ENCODE measurements at regions not wholly inside any gene's neighbourhood (a gene's known extent, or its start where the extent isn't known, plus 50 kb on each side); places are given as distances from the start of the nearest gene placed in this dataset.

- WGBS, 2 donors = 59 to 60% methylated on average over 4 of the region's 4 CpGs
- Histone ChIP-seq H3K27ac (ENCODE audit: low read depth in 1 of 2, low read length in 2 of 2) (no peak overlapping the region), H3K4me3 (ENCODE audit: low read length in 2 of 2) (no peak overlapping the region), H3K9me3 (ENCODE audit: control insufficient read depth, low read length) (no peaks in the 10 kb centered on the region), H3K27me3 (ENCODE audit: control insufficient read depth in 1 of 2, insufficient read depth in 2 of 2, low read length in 1 of 2) (peaks cover 0 to 3% of the 10 kb centered on the region in 2 donors), H3K36me3 (ENCODE audit: control insufficient read depth in 1 of 2, insufficient read depth in 2 of 2, low read length in 1 of 2) (no peaks in the 10 kb centered on the region), H3K4me1 (ENCODE audit: control insufficient read depth in 1 of 2, insufficient read depth in 2 of 2, low read length in 2 of 2) (no peaks in the 10 kb centered on the region)
- intact Hi-C loops (cut with DNase I) = no loop called here
- no peak for DNase-seq
- no peak for ATAC-seq (ENCODE audit: low FRiP score)
Measured at GRCh38 chr2:222108957-222109585, 189.7 kb downstream of the PAX3 start.

- Histone ChIP-seq H3K36me3 (ENCODE audit: control insufficient read depth in 1 of 2, insufficient read depth in 2 of 2, low read length in 1 of 2) (no peaks in the 10 kb centered on the region), H3K27me3 (ENCODE audit: control insufficient read depth in 1 of 2, insufficient read depth in 2 of 2, low read length in 1 of 2) (no peaks in the 10 kb centered on the region), H3K9me3 (ENCODE audit: control insufficient read depth, low read length) (no peaks in the 10 kb centered on the region), H3K4me3 (ENCODE audit: low read length in 2 of 2) (no peak overlapping the region), H3K27ac (ENCODE audit: low read depth in 1 of 2, low read length in 2 of 2) (no peak overlapping the region), H3K4me1 (ENCODE audit: control insufficient read depth in 1 of 2, insufficient read depth in 2 of 2, low read length in 2 of 2) (no peaks in the 10 kb centered on the region)
- WGBS, 2 donors = 66 to 77% methylated on average over 3 of the region's 3 CpGs
- no peak for ATAC-seq (ENCODE audit: low FRiP score)
- intact Hi-C loops (cut with DNase I) = no loop called here
- no peak for DNase-seq
Measured at GRCh38 chr2:222108497-222108896, 190.3 kb downstream of the PAX3 start.

- H3K36me3 ChIP-seq (ENCODE audit: control insufficient read depth in 1 of 2, insufficient read depth in 2 of 2, low read length in 1 of 2) = no peaks in the 10 kb centered on the region
- no peak overlapping the region for H3K4me3 ChIP-seq (ENCODE audit: low read length in 2 of 2)
- no peak overlapping the region for H3K27ac ChIP-seq (ENCODE audit: low read depth in 1 of 2, low read length in 2 of 2)
- WGBS, 2 donors = 95 to 96% methylated on average over 1 of the region's 1 CpG
- DNase-seq (no peak), ATAC-seq (ENCODE audit: low FRiP score) (no peak)
- no peaks in the 10 kb centered on the region for H3K4me1 ChIP-seq (ENCODE audit: control insufficient read depth in 1 of 2, insufficient read depth in 2 of 2, low read length in 2 of 2)
- H3K9me3 ChIP-seq (ENCODE audit: control insufficient read depth, low read length) = no peaks in the 10 kb centered on the region
- H3K27me3 ChIP-seq (ENCODE audit: control insufficient read depth in 1 of 2, insufficient read depth in 2 of 2, low read length in 1 of 2) = no peaks in the 10 kb centered on the region
- intact Hi-C loops (cut with DNase I) = no loop called here
Measured at GRCh38 chr2:222105046-222105445, 193.8 kb downstream of the PAX3 start.

- intact Hi-C loops (cut with DNase I) = no loop called here
- 5 to 6% methylated on average over 4 of the region's 4 CpGs for WGBS, 2 donors
- no peak for DNase-seq
- Histone ChIP-seq H3K4me1 (ENCODE audit: control insufficient read depth in 1 of 2, insufficient read depth in 2 of 2, low read length in 2 of 2) (peaks cover 0 to 2% of the 10 kb centered on the region in 2 donors), H3K27ac (ENCODE audit: low read depth in 1 of 2, low read length in 2 of 2) (no peak overlapping the region), H3K27me3 (ENCODE audit: control insufficient read depth in 1 of 2, insufficient read depth in 2 of 2, low read length in 1 of 2) (no peaks in the 10 kb centered on the region), H3K9me3 (ENCODE audit: control insufficient read depth, low read length) (no peaks in the 10 kb centered on the region), H3K36me3 (ENCODE audit: control insufficient read depth in 1 of 2, insufficient read depth in 2 of 2, low read length in 1 of 2) (no peaks in the 10 kb centered on the region), H3K4me3 (ENCODE audit: low read length in 2 of 2) (no peak overlapping the region)
- no peak for ATAC-seq (ENCODE audit: low FRiP score)
Measured at GRCh38 chr2:222102575-222103349, 196.0 kb downstream of the PAX3 start.

- 50% methylated on average over 5 of the region's 5 CpGs for WGBS, 2 donors
- intact Hi-C loops (cut with DNase I) = no loop called here
- ATAC-seq (ENCODE audit: low FRiP score) = no peak
Measured at GRCh38 chr2:222100704-222101699, 197.8 kb downstream of the PAX3 start.

GRCh38 chr2:222088561-222088960 is 210.2 kb downstream of the PAX3 start:
- no peaks in the 10 kb centered on the region for H3K27me3 ChIP-seq (ENCODE audit: control insufficient read depth in 1 of 2, insufficient read depth in 2 of 2, low read length in 1 of 2)
- H3K27ac ChIP-seq (ENCODE audit: low read depth in 1 of 2, low read length in 2 of 2) = no peak overlapping the region
- intact Hi-C loops (cut with DNase I) = no loop called here
- H3K4me3 ChIP-seq (ENCODE audit: low read length in 2 of 2) = no peak overlapping the region
- H3K4me1 ChIP-seq (ENCODE audit: control insufficient read depth in 1 of 2, insufficient read depth in 2 of 2, low read length in 2 of 2) = no peaks in the 10 kb centered on the region
- peaks cover 6% of the 10 kb centered on the region for H3K9me3 ChIP-seq (ENCODE audit: control insufficient read depth, low read length)
- DNase-seq (no peak), ATAC-seq (ENCODE audit: low FRiP score) (no peak)
- no peaks in the 10 kb centered on the region for H3K36me3 ChIP-seq (ENCODE audit: control insufficient read depth in 1 of 2, insufficient read depth in 2 of 2, low read length in 1 of 2)
- 65 to 82% methylated on average over 2 of the region's 2 CpGs for WGBS, 2 donors

More at GRCh38 chr2:222100704-222101699, 197.8 kb downstream of the PAX3 start:
- H3K27me3 ChIP-seq (ENCODE audit: control insufficient read depth in 1 of 2, insufficient read depth in 2 of 2, low read length in 1 of 2) = no peaks in the 10 kb centered on the region
- H3K9me3 ChIP-seq (ENCODE audit: control insufficient read depth, low read length) = no peaks in the 10 kb centered on the region
- H3K36me3 ChIP-seq (ENCODE audit: control insufficient read depth in 1 of 2, insufficient read depth in 2 of 2, low read length in 1 of 2) = no peaks in the 10 kb centered on the region
- no peak overlapping the region for H3K27ac ChIP-seq (ENCODE audit: low read depth in 1 of 2, low read length in 2 of 2)
- DNase-seq = no peak
- H3K4me1 ChIP-seq (ENCODE audit: control insufficient read depth in 1 of 2, insufficient read depth in 2 of 2, low read length in 2 of 2) = peaks cover 0 to 2% of the 10 kb centered on the region in 2 donors
- no peak overlapping the region for H3K4me3 ChIP-seq (ENCODE audit: low read length in 2 of 2)

GRCh38 chr2:222087998-222088397 is 210.8 kb downstream of the PAX3 start:
- no peaks in the 10 kb centered on the region for H3K4me1 ChIP-seq (ENCODE audit: control insufficient read depth in 1 of 2, insufficient read depth in 2 of 2, low read length in 2 of 2)
- ATAC-seq (ENCODE audit: low FRiP score) = no peak
- no peak for DNase-seq
- 51 to 62% methylated on average over 3 of the region's 3 CpGs for WGBS, 2 donors
- peaks cover 6% of the 10 kb centered on the region for H3K9me3 ChIP-seq (ENCODE audit: control insufficient read depth, low read length)
- H3K36me3 ChIP-seq (ENCODE audit: control insufficient read depth in 1 of 2, insufficient read depth in 2 of 2, low read length in 1 of 2) = no peaks in the 10 kb centered on the region
- H3K27me3 ChIP-seq (ENCODE audit: control insufficient read depth in 1 of 2, insufficient read depth in 2 of 2, low read length in 1 of 2) = no peaks in the 10 kb centered on the region
- H3K4me3 ChIP-seq (ENCODE audit: low read length in 2 of 2) = no peak overlapping the region
- H3K27ac ChIP-seq (ENCODE audit: low read depth in 1 of 2, low read length in 2 of 2) = no peak overlapping the region
- intact Hi-C loops (cut with DNase I) = no loop called here

- H3K9me3 ChIP-seq (ENCODE audit: control insufficient read depth, low read length) = peaks cover 1% of the 10 kb centered on the region
- no peaks in the 10 kb centered on the region for H3K36me3 ChIP-seq (ENCODE audit: control insufficient read depth in 1 of 2, insufficient read depth in 2 of 2, low read length in 1 of 2)
- no peak overlapping the region for H3K27ac ChIP-seq (ENCODE audit: low read depth in 1 of 2, low read length in 2 of 2)
- 49% methylated on average over 3 of the region's 3 CpGs for WGBS, 2 donors
- no peaks in the 10 kb centered on the region for H3K27me3 ChIP-seq (ENCODE audit: control insufficient read depth in 1 of 2, insufficient read depth in 2 of 2, low read length in 1 of 2)
- DNase-seq = no peak
- no peaks in the 10 kb centered on the region for H3K4me1 ChIP-seq (ENCODE audit: control insufficient read depth in 1 of 2, insufficient read depth in 2 of 2, low read length in 2 of 2)
- no peak overlapping the region for H3K4me3 ChIP-seq (ENCODE audit: low read length in 2 of 2)
- intact Hi-C loops (cut with DNase I) = no loop called here
- no peak for ATAC-seq (ENCODE audit: low FRiP score)
Measured at GRCh38 chr2:222082201-222082600, 216.6 kb downstream of the PAX3 start.
